ENCODE measurements at regions not wholly inside any gene's neighbourhood (a gene's known extent, or its start where the extent isn't known, plus 50 kb on each side); places are given as distances from the start of the nearest gene placed in this dataset.

GRCh38 chr2:8580316-8581233, 101.3 kb upstream of the ID2 start:
- TF ChIP-seq POLR2AphosphoS5 (IDR thresholded peaks at IDR 0.05; ENCODE audit: low read depth, low read length) (no peak), TAF1 (IDR thresholded peaks at IDR 0.05; ENCODE audit: borderline replicate concordance, insufficient read depth, low read length) (no peak)
